Tibial nerve (tissue), 1 donor: ENCODE measurements at regions not wholly inside any gene's neighbourhood (a gene's known extent, or its start where the extent isn't known, plus 50 kb on each side); places are given as distances from the start of the nearest gene placed in this dataset. TPM values are rescaled to one million over a fixed set of nuclear protein-coding genes. Genes with fewer than 3 reads are reported as not detected.

Source experiments
- small RNA-seq: library from RNA; depleted of rRNA; stranded (forward); fragments of <200 nt; gene quantifications from one replicate; pipeline ENCODE3, GENCODE V24; 2016

Small RNA genes lying in the stretch of these regions (small RNA-seq; reads per million reads assigned to genes)
- not detected for gene Z96811.1
